Chondrocyte (in vitro differentiated cells): ENCODE measurements at regions not wholly inside any gene's neighbourhood (a gene's known extent, or its start where the extent isn't known, plus 50 kb on each side); places are given as distances from the start of the nearest gene placed in this dataset.

ENCODE experiments used
- DNase-seq: peaks from one replicate; pipeline ENCODE4 v3.0.0; 2021; ENCODE audit warnings: mixed read lengths, low spot score
- H3K27ac Mint-ChIP-seq: one replicate; pipeline ENCODE4 v1.8.0; 2021; ENCODE audit warnings: mild to moderate bottlenecking, moderate library complexity, mixed read lengths; ENCODE audit not compliant: unreplicated experiment
- H3K27me3 Mint-ChIP-seq: 2 replicates; pipeline ENCODE4 v1.8.0; 2021; ENCODE audit warnings: low read depth, mixed read lengths
- H3K36me3 Mint-ChIP-seq: 2 replicates; pipeline ENCODE4 v1.8.0; 2021; ENCODE audit warnings: low read depth, mixed read lengths
- H3K4me1 Mint-ChIP-seq: 2 replicates; pipeline ENCODE4 v1.8.0; 2021; ENCODE audit warnings: low read depth, mild to moderate bottlenecking, mixed read lengths
- H3K4me3 Mint-ChIP-seq: one replicate; pipeline ENCODE4 v1.8.0; 2021; ENCODE audit warnings: mild to moderate bottlenecking, moderate library complexity, mixed read lengths; ENCODE audit not compliant: unreplicated experiment
- H3K9me3 Mint-ChIP-seq: 2 replicates; pipeline ENCODE4 v1.8.0; 2021; ENCODE audit warnings: low read depth, mixed read lengths
- CTCF ChIP-seq: fragments of 200-600 bp; sonication (generic); IDR thresholded peaks from 2 replicates; pipeline ENCODE4 v1.5.0; 2021; ENCODE audit warnings: antibody characterized with exemption, mild to moderate bottlenecking, moderate library complexity

- no peak for DNase-seq
- H3K9me3 Mint-ChIP-seq = peaks cover 7% of the 10 kb centered on the region
- H3K4me1 Mint-ChIP-seq = peaks cover 8% of the 10 kb centered on the region
- H3K27me3 Mint-ChIP-seq = no peaks in the 10 kb centered on the region
- H3K36me3 Mint-ChIP-seq = no peaks in the 10 kb centered on the region
- no peak overlapping the region for H3K4me3 Mint-ChIP-seq
- no peak for TF ChIP-seq CTCF
- no peak overlapping the region for H3K27ac Mint-ChIP-seq
These were observed 61.9 kb upstream of the CITED2 start for GRCh38 chr6:139436200-139436956.

GRCh38 chr6:139433631-139434419, 59.4 kb upstream of the CITED2 start:
- no peak overlapping the region for H3K27ac Mint-ChIP-seq
- no peak overlapping the region for H3K4me3 Mint-ChIP-seq
- TF ChIP-seq CTCF = no peak
- H3K9me3 Mint-ChIP-seq = peaks cover 8% of the 10 kb centered on the region
- H3K27me3 Mint-ChIP-seq = no peaks in the 10 kb centered on the region
- no peaks in the 10 kb centered on the region for H3K36me3 Mint-ChIP-seq
- DNase-seq = no peak
- peaks cover 8% of the 10 kb centered on the region for H3K4me1 Mint-ChIP-seq

GRCh38 chr6:139431602-139431956, 57.1 kb upstream of the CITED2 start:
- no peak overlapping the region for H3K4me3 Mint-ChIP-seq
- H3K4me1 Mint-ChIP-seq = peaks cover 4% of the 10 kb centered on the region
- H3K27ac Mint-ChIP-seq = no peak overlapping the region
- no peaks in the 10 kb centered on the region for H3K36me3 Mint-ChIP-seq
- no peaks in the 10 kb centered on the region for H3K27me3 Mint-ChIP-seq
- peaks cover 8% of the 10 kb centered on the region for H3K9me3 Mint-ChIP-seq
- no peak for TF ChIP-seq CTCF
- DNase-seq = no peak

DNA sequence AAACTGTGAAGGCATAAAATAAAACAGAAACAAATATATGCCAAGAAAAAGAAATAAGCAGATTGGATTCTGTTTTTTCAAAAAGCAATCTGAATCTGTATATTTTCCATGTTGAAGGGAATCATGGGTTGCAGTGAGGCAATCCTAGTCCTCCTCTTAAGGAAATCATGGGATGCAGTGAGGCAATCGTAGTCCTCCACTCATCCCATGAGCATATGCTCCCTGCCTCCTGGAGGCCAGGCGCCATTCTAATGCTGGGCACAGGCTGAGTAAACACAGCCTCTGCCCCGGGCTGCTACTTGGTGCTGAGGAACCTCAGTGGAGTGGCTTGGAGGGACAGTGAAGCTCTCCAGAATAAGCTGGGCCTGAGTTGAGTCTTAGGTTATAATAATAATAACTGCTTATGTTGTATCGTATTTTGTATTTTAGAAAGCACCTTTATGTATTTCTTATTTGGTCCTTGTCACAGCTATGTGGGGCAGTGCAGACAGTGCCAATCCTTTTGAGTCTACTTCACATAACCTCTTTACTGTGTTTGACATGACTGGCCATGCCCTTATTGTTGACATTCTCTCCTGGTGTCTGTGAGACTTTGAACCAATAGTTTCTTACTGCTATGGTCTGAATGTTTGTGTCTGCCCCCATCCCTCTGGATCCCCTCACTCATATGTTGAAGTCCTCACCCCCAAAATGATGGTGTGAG, 56.6 kb upstream of the CITED2 start:
- Mint-ChIP-seq H3K27me3 (no peaks in the 10 kb centered on the region), H3K36me3 (no peaks in the 10 kb centered on the region), H3K27ac (no peak overlapping the region), H3K9me3 (peaks cover 8% of the 10 kb centered on the region), H3K4me3 (no peak overlapping the region), H3K4me1 (no peaks in the 10 kb centered on the region)
- TF ChIP-seq CTCF = no peak
- no peak for DNase-seq

DNA sequence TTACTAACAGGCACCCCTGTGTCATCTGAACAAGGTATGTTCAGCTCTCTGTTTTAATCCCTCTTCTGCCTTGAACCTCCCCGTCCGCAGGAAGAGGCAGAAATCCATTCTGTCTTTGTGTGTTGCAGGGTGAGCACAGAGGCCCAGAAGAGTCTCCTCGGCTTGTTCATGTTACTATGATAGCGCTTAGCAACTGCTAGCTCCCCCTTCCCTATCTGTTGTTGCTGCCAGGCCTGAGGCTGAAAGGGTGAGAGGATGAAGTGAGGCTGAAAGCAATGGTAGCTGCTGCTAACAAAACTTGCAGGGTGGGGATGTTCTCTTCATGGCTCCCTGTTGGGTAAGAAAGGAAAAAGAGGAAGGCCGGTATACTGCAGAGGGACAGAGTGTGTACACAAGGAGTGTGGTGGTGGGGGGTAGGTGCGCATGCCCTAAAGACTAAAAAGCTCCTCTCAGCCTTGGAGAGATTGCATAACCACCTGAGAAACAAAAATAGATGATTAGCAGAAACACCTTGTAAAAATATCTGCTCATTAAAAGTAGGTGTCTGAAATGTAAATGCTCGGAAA, 55.2 kb upstream of the CITED2 start:
- no peak for DNase-seq
- Mint-ChIP-seq H3K27ac (no peak overlapping the region), H3K27me3 (no peaks in the 10 kb centered on the region), H3K4me3 (no peak overlapping the region), H3K9me3 (peaks cover 8% of the 10 kb centered on the region), H3K4me1 (peaks cover 3% of the 10 kb centered on the region), H3K36me3 (no peaks in the 10 kb centered on the region)
- TF ChIP-seq CTCF = no peak
